HFF-Myc (cell line): ENCODE measurements at regions not wholly inside any gene's neighbourhood (a gene's known extent, or its start where the extent isn't known, plus 50 kb on each side); places are given as distances from the start of the nearest gene placed in this dataset.

ENCODE experiments used
- DNase-seq: peaks from one replicate; pipeline ENCODE4 v3.0.0-alpha.2; 2011; ENCODE audit warnings: low read depth; ENCODE audit errors: extremely low read depth
- H3K4me3 ChIP-seq: replicated peaks from 2 replicates; pipeline ENCODE4 v1.5.1; 2011; ENCODE audit warnings: low read depth, mild to moderate bottlenecking, control low read depth, low read length
- CTCF ChIP-seq: IDR thresholded peaks from 2 replicates; pipeline ENCODE4 v1.5.1; 2012; ENCODE audit warnings: mild to moderate bottlenecking, low read depth, low read length, control low read depth; ENCODE audit errors: missing control alignments

- TF ChIP-seq CTCF, result no peak
- H3K4me3 ChIP-seq, result no peak overlapping the region
- no peak for DNase-seq
Measured at GRCh38 chr14:26933431-26933830, 335.6 kb upstream of the NOVA1 start.

GRCh38 chr14:26934151-26934550, 336.3 kb upstream of the NOVA1 start:
- no peak for DNase-seq
- H3K4me3 ChIP-seq, result no peak overlapping the region
- TF ChIP-seq CTCF, result no peak

- no peak for DNase-seq
- TF ChIP-seq CTCF, result no peak
- no peak overlapping the region for H3K4me3 ChIP-seq
Measured at GRCh38 chr14:26935733-26936132, 337.9 kb upstream of the NOVA1 start.

GRCh38 chr14:26938054-26938453, 340.2 kb upstream of the NOVA1 start:
- TF ChIP-seq CTCF, result no peak
- DNase-seq, result no peak
- H3K4me3 ChIP-seq, result no peak overlapping the region

GRCh38 chr14:26939755-26940154, 341.9 kb upstream of the NOVA1 start:
- DNase-seq, result no peak
- TF ChIP-seq CTCF, result no peak
- no peak overlapping the region for H3K4me3 ChIP-seq

GRCh38 chr14:26941521-26941920, 343.7 kb upstream of the NOVA1 start:
- no peak overlapping the region for H3K4me3 ChIP-seq
- no peak for TF ChIP-seq CTCF
- no peak for DNase-seq

- TF ChIP-seq CTCF, result no peak
- no peak for DNase-seq
- H3K4me3 ChIP-seq, result no peak overlapping the region
Measured at GRCh38 chr14:26947265-26947664, 349.4 kb upstream of the NOVA1 start.
